Sigmoid colon (tissue), 4 donors: ENCODE measurements at regions not wholly inside any gene's neighbourhood (a gene's known extent, or its start where the extent isn't known, plus 50 kb on each side); places are given as distances from the start of the nearest gene placed in this dataset.

Experiments used
- CTCF ChIP-seq, 4 experiments: fragments of 450-650 bp in 3 of 4; fragments of 200-600 bp in 1 of 4; IDR thresholded peaks; one replicate each; pipeline ENCODE4 v1.5.1; 2016 to 2019; ENCODE audit warnings: antibody characterized with exemption in 4 of 4, mild to moderate bottlenecking in 3 of 4, moderate library complexity in 2 of 4
- POLR2AphosphoS5 ChIP-seq, 4 donors: sonication (generic); formaldehyde crosslinking; IDR thresholded peaks; one replicate each; pipeline ENCODE4 v1.6.1; 2017; ENCODE audit warnings: antibody characterized with exemption in 4 of 4

GRCh38 chr11:86138958-86139357, 70.1 kb upstream of the PICALM start:
- TF ChIP-seq CTCF (IDR thresholded peaks at IDR 0.05) (no peak), POLR2AphosphoS5 (IDR thresholded peaks at IDR 0.05) (no peak)
